ENCODE measurements at regions not wholly inside any gene's neighbourhood (a gene's known extent, or its start where the extent isn't known, plus 50 kb on each side); places are given as distances from the start of the nearest gene placed in this dataset.
A peak's percentile ranks its signal among the peaks of the same experiment; 100 is the strongest.

DNA sequence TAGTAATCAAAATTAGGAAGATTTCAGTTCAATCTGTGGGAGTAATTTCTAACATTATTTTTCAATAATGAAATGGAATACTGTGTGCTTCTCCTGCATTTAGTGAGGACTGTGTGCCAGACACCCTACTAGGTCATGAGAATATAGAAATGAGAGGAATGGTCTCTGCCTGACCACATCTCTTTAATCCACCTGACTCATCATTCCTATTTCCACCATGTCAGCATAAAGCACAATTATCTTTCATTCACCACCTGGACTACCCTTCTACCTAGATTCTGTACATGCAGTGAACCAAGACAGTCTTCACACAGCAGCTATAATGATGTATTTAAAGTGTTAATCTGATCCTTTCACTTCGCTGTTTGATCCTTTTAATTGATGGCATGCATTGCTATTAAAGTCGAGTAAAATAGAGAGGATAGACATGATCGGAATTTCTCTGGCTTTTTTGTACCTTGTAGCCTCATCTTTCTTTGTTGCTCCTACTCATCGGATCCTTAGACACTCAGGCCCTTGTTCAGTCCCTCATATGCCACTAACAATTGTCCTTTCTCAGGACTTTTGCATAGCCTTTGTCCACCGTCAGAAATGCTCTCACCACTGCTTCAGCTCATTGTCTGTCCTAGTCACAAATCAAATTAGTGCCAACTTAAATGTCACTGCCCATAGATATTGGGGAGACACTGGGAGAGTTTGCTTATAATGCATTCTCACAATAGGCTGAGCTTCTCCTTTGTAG is 1037.1 kb downstream of the REEP3 start:
- CTCF ChIA-PET: interaction anchor here (0.7 to 0.9 kb wide), 2 partner anchors 12 to 19 kb away, joined by 3 read pairs; no protein-coding TSS in a partner anchor
- intact Hi-C loops (cut with micrococcal nuclease): no loop called here
- no peaks in the 10 kb centered on the region for H3K9me3 Mint-ChIP-seq (ENCODE audit: unreplicated experiment)

DNA sequence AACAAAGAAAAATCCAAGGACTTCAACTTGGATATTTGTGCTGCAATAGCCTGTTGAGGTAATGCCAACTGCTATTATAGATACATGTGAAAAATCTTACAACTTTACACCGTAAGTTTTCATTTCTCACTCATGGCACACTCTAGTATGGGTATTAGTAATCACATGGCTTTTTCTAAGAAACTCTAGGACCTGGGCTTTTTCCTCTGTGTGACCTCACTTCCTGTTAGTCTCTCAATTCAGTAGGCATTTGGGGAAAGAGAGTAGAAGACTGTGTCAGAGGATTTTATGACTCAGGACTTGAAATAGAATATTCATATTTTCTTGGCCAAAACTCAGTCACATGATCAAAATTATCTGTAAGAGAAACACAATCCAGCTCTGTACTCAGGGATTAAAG is 1049.9 kb downstream of the REEP3 start:
- Mint-ChIP-seq H3K27ac (ENCODE audit: low read depth, unreplicated experiment) (no peak overlapping the region), H3K4me3 (ENCODE audit: unreplicated experiment) (no peak overlapping the region), H3K27me3 (ENCODE audit: insufficient read depth, unreplicated experiment) (no peaks in the 10 kb centered on the region), H3K9me3 (ENCODE audit: unreplicated experiment) (no peaks in the 10 kb centered on the region), H3K36me3 (ENCODE audit: insufficient read depth, unreplicated experiment) (no peaks in the 10 kb centered on the region), H3K4me1 (ENCODE audit: insufficient read depth, unreplicated experiment) (no peaks in the 10 kb centered on the region)
- BruUV-seq (replicated peaks): no TSS peak
- ChIA-PET POLR2A (no interaction called here), CTCF (interaction anchor here (0.7 to 0.9 kb wide), 3 partner anchors 13 to 56 kb away, joined by 3 read pairs; no protein-coding TSS in a partner anchor)
- TF ChIP-seq, protein P1, sequence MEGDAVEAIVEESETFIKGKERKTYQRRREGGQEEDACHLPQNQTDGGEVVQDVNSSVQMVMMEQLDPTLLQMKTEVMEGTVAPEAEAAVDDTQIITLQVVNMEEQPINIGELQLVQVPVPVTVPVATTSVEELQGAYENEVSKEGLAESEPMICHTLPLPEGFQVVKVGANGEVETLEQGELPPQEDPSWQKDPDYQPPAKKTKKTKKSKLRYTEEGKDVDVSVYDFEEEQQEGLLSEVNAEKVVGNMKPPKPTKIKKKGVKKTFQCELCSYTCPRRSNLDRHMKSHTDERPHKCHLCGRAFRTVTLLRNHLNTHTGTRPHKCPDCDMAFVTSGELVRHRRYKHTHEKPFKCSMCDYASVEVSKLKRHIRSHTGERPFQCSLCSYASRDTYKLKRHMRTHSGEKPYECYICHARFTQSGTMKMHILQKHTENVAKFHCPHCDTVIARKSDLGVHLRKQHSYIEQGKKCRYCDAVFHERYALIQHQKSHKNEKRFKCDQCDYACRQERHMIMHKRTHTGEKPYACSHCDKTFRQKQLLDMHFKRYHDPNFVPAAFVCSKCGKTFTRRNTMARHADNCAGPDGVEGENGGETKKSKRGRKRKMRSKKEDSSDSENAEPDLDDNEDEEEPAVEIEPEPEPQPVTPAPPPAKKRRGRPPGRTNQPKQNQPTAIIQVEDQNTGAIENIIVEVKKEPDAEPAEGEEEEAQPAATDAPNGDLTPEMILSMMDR (IDR thresholded peaks at IDR 0.05; ENCODE audit: unreplicated experiment): no peak
- intact Hi-C loops (cut with micrococcal nuclease): no loop called here
- DNase-seq (ENCODE audit: unreplicated experiment): no peak

More for the DNA sequence above, 1037.1 kb downstream of the REEP3 start:
- no peak overlapping the region for H3K4me3 Mint-ChIP-seq (ENCODE audit: unreplicated experiment)
- no peak for DNase-seq (ENCODE audit: unreplicated experiment)
- BruUV-seq (replicated peaks): no TSS peak
- H3K27ac Mint-ChIP-seq (ENCODE audit: low read depth, unreplicated experiment): no peak overlapping the region
- H3K27me3 Mint-ChIP-seq (ENCODE audit: insufficient read depth, unreplicated experiment): no peaks in the 10 kb centered on the region
- H3K36me3 Mint-ChIP-seq (ENCODE audit: insufficient read depth, unreplicated experiment): no peaks in the 10 kb centered on the region
- TF ChIP-seq, protein P1 (IDR thresholded peaks at IDR 0.05; ENCODE audit: unreplicated experiment): no peak
- POLR2A ChIA-PET: no interaction called here
- H3K4me1 Mint-ChIP-seq (ENCODE audit: insufficient read depth, unreplicated experiment): no peaks in the 10 kb centered on the region

DNA sequence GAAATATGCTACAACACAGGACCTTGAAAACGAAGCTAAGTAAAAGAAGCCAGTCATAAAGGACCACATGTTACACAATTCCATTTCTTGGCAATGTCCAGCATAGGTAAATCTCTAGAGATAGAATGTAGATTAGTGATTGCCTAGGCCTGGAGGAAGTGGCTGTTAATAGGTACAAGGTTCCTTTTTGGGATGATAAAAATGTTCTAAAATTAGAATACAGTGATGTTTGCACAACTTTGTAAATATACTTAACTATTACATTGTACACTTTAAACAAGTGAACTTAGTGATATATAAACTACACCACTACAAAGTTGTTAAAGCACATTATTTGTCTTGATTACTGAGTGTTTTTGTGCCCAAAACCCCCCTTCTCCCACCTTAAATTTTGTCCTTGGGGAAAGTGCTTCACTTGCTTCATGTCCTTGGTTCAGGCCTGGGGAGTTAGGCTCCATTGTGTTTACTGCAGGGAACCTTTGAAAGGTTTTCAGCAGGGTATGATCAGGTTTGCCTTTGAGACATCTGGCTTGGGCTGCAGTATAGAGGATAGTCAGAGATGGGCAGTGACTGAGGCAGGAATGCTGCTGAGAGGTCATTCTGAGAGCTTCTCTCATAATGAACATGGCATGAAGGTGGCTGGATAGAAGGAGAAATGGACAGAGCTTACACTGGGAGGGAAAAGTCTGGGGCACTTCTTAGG is 1052.6 kb downstream of the REEP3 start:
- Mint-ChIP-seq H3K27me3 (ENCODE audit: insufficient read depth, unreplicated experiment) (no peaks in the 10 kb centered on the region), H3K4me3 (ENCODE audit: unreplicated experiment) (no peak overlapping the region), H3K36me3 (ENCODE audit: insufficient read depth, unreplicated experiment) (no peaks in the 10 kb centered on the region), H3K4me1 (ENCODE audit: insufficient read depth, unreplicated experiment) (no peaks in the 10 kb centered on the region), H3K27ac (ENCODE audit: low read depth, unreplicated experiment) (no peak overlapping the region), H3K9me3 (ENCODE audit: unreplicated experiment) (no peaks in the 10 kb centered on the region)
- POLR2A ChIA-PET: no interaction called here
- intact Hi-C loops (cut with micrococcal nuclease): no loop called here
- DNase-seq (ENCODE audit: unreplicated experiment): no peak
- TF ChIP-seq, protein P1 (IDR thresholded peaks at IDR 0.05; ENCODE audit: unreplicated experiment): no peak
- BruUV-seq (replicated peaks): no TSS peak
- CTCF ChIA-PET: no interaction called here

DNA sequence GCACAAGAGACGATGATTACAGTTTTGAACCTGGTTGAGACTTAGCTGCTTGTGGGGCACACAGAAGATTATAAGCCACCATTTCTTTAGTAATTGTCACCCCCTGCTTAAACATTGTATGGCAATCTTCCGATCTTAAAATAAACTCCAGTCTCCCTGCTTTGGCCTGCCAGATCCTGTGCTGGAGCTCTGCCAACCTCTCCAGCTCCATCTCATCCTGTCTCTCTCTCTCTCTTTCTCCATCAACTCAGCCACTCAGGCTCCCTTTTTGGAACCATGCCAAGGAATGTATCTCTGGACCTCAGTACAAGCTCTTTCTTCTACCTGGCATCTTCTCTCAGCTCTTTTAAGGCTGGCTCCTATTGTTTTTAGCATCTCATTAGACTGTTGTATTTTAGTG is 1053.2 kb downstream of the REEP3 start:
- Mint-ChIP-seq H3K36me3 (ENCODE audit: insufficient read depth, unreplicated experiment) (no peaks in the 10 kb centered on the region), H3K4me3 (ENCODE audit: unreplicated experiment) (no peak overlapping the region), H3K4me1 (ENCODE audit: insufficient read depth, unreplicated experiment) (no peaks in the 10 kb centered on the region), H3K27me3 (ENCODE audit: insufficient read depth, unreplicated experiment) (no peaks in the 10 kb centered on the region), H3K9me3 (ENCODE audit: unreplicated experiment) (no peaks in the 10 kb centered on the region), H3K27ac (ENCODE audit: low read depth, unreplicated experiment) (no peak overlapping the region)
- ChIA-PET POLR2A (no interaction called here), CTCF (no interaction called here)
- TF ChIP-seq, protein P1 (IDR thresholded peaks at IDR 0.05; ENCODE audit: unreplicated experiment): no peak
- intact Hi-C loops (cut with micrococcal nuclease): no loop called here
- no TSS peak for BruUV-seq (replicated peaks)
- DNase-seq (ENCODE audit: unreplicated experiment): peak; percentile 21

Data from MCF 10A (cell line).